Tibial artery (tissue), 4 donors: ENCODE measurements at regions not wholly inside any gene's neighbourhood (a gene's known extent, or its start where the extent isn't known, plus 50 kb on each side); places are given as distances from the start of the nearest gene placed in this dataset.

Experiments used
- DNase-seq, 2 donors: peaks; one replicate each; pipeline ENCODE4 v3.0.0-alpha.2; 2019
- H3K27ac ChIP-seq, 2 donors: fragments of 200-600 bp; sonication (generic) in 1 of 2; 1 replicate in 1 of 2; 2 replicates in 1 of 2; pipeline ENCODE4 v1.5.1; 2018 to 2019; ENCODE audit warnings: mild to moderate bottlenecking in 1 of 2
- H3K27me3 ChIP-seq, 2 donors: fragments of 200-600 bp; sonication (generic) in 1 of 2; one replicate each; pipeline versions ENCODE4 v1.5.1 to v1.6.0; 2016 to 2019
- H3K36me3 ChIP-seq, 3 donors: fragments of 200-600 bp; sonication (generic) in 2 of 3; one replicate each; pipeline ENCODE4 v1.5.1; 2016 to 2019; ENCODE audit warnings: mild to moderate bottlenecking in 2 of 3
- H3K4me1 ChIP-seq, 4 donors: fragments of 200-600 bp; sonication (generic) in 2 of 4; 1 replicate in 3 of 4; 2 replicates in 1 of 4; pipeline ENCODE4 v1.5.1; 2016 to 2019
- H3K4me3 ChIP-seq, 2 donors: fragments of 200-600 bp; sonication (generic) in 1 of 2; 1 replicate in 1 of 2; 2 replicates in 1 of 2; pipeline ENCODE4 v1.5.1; 2018 to 2019; ENCODE audit warnings: mild to moderate bottlenecking in 2 of 2
- H3K9me3 ChIP-seq, 3 donors: fragments of 200-600 bp; sonication (generic) in 1 of 3; one replicate each; pipeline ENCODE4 v1.5.1; 2016 to 2019
- CTCF ChIP-seq, 2 experiments: fragments of 200-600 bp in 1 of 2; fragments of 450-650 bp in 1 of 2; IDR thresholded peaks; one replicate each; pipeline ENCODE4 v1.5.1; 2017 to 2019; ENCODE audit warnings: antibody characterized with exemption in 2 of 2, mild to moderate bottlenecking in 1 of 2, moderate library complexity in 1 of 2
- intact Hi-C: fragments of 100-400 bp; cut with DNase I; formaldehyde crosslinking; loops from one replicate; pipeline ENCODE4 v1.15.0; 2023; ENCODE audit warnings: low total_unique reads

GRCh38 chr10:30238836-30239235, 110.2 kb downstream of the MTPAP start:
- H3K4me1 ChIP-seq = no peaks in the 10 kb centered on the region
- H3K27ac ChIP-seq = no peak overlapping the region
- no peak overlapping the region for H3K4me3 ChIP-seq
- no peak for TF ChIP-seq CTCF (IDR thresholded peaks at IDR 0.05)
- H3K36me3 ChIP-seq = no peaks in the 10 kb centered on the region
- intact Hi-C loops = no loop called here
- no peak for DNase-seq
- no peaks in the 10 kb centered on the region for H3K27me3 ChIP-seq
- H3K9me3 ChIP-seq = no peaks in the 10 kb centered on the region

GRCh38 chr10:30233186-30233959, 115.7 kb downstream of the MTPAP start:
- Histone ChIP-seq H3K4me3 (no peak overlapping the region), H3K4me1 (peaks cover 0 to 18% (median 16%) of the 10 kb centered on the region in 4 donors), H3K36me3 (no peaks in the 10 kb centered on the region), H3K9me3 (no peaks in the 10 kb centered on the region), H3K27ac (no peak overlapping the region), H3K27me3 (no peaks in the 10 kb centered on the region)
- TF ChIP-seq CTCF (IDR thresholded peaks at IDR 0.05) = no peak
- intact Hi-C loops = no loop called here
- DNase-seq = no peak

- DNase-seq = no peak
- intact Hi-C loops = no loop called here
- H3K4me1 ChIP-seq = peaks cover 0 to 33% (median 23%) of the 10 kb centered on the region in 4 donors
- TF ChIP-seq CTCF (IDR thresholded peaks at IDR 0.05) = no peak
- H3K27me3 ChIP-seq = no peaks in the 10 kb centered on the region
- no peaks in the 10 kb centered on the region for H3K9me3 ChIP-seq
- H3K4me3 ChIP-seq = no peak overlapping the region
- no peaks in the 10 kb centered on the region for H3K36me3 ChIP-seq
- H3K27ac ChIP-seq = no peak overlapping the region
These were observed 117.4 kb downstream of the MTPAP start for GRCh38 chr10:30231709-30232108.

GRCh38 chr10:30231071-30231652, 117.9 kb downstream of the MTPAP start:
- no peaks in the 10 kb centered on the region for H3K27me3 ChIP-seq
- H3K4me1 ChIP-seq = peaks cover 0 to 33% (median 23%) of the 10 kb centered on the region in 4 donors
- DNase-seq = no peak
- intact Hi-C loops = no loop called here
- no peak overlapping the region for H3K4me3 ChIP-seq
- H3K9me3 ChIP-seq = no peaks in the 10 kb centered on the region
- no peaks in the 10 kb centered on the region for H3K36me3 ChIP-seq
- TF ChIP-seq CTCF (IDR thresholded peaks at IDR 0.05) = no peak
- no peak overlapping the region for H3K27ac ChIP-seq

GRCh38 chr10:30229536-30229935, 119.5 kb downstream of the MTPAP start:
- Histone ChIP-seq H3K27me3 (no peaks in the 10 kb centered on the region), H3K4me1 (peaks cover 0 to 33% (median 23%) of the 10 kb centered on the region in 4 donors), H3K36me3 (no peaks in the 10 kb centered on the region), H3K9me3 (no peaks in the 10 kb centered on the region), H3K27ac (no peak overlapping the region), H3K4me3 (no peak overlapping the region)
- intact Hi-C loops = no loop called here
- TF ChIP-seq CTCF (IDR thresholded peaks at IDR 0.05) = no peak
- no peak for DNase-seq
